VCaP (cell line): ENCODE measurements at regions not wholly inside any gene's neighbourhood (a gene's known extent, or its start where the extent isn't known, plus 50 kb on each side); places are given as distances from the start of the nearest gene placed in this dataset.

ENCODE experiments used
- H3K27ac ChIP-seq: fragments of 450-650 bp; 2 replicates; pipeline ENCODE4 v1.5.1; 2017
- TF ChIP-seq, protein P1 (sequence below): fragments of 450-650 bp; conservative IDR thresholded peaks from 2 replicates; pipeline ENCODE4 v1.5.1; 2017; ENCODE audit warnings: mild to moderate bottlenecking, moderate library complexity

- H3K27ac ChIP-seq = no peak overlapping the region
- TF ChIP-seq, protein P1, sequence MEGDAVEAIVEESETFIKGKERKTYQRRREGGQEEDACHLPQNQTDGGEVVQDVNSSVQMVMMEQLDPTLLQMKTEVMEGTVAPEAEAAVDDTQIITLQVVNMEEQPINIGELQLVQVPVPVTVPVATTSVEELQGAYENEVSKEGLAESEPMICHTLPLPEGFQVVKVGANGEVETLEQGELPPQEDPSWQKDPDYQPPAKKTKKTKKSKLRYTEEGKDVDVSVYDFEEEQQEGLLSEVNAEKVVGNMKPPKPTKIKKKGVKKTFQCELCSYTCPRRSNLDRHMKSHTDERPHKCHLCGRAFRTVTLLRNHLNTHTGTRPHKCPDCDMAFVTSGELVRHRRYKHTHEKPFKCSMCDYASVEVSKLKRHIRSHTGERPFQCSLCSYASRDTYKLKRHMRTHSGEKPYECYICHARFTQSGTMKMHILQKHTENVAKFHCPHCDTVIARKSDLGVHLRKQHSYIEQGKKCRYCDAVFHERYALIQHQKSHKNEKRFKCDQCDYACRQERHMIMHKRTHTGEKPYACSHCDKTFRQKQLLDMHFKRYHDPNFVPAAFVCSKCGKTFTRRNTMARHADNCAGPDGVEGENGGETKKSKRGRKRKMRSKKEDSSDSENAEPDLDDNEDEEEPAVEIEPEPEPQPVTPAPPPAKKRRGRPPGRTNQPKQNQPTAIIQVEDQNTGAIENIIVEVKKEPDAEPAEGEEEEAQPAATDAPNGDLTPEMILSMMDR = no peak
Measured at GRCh38 chr7:16232273-16232672, 189.1 kb downstream of the CRPPA start.

DNA sequence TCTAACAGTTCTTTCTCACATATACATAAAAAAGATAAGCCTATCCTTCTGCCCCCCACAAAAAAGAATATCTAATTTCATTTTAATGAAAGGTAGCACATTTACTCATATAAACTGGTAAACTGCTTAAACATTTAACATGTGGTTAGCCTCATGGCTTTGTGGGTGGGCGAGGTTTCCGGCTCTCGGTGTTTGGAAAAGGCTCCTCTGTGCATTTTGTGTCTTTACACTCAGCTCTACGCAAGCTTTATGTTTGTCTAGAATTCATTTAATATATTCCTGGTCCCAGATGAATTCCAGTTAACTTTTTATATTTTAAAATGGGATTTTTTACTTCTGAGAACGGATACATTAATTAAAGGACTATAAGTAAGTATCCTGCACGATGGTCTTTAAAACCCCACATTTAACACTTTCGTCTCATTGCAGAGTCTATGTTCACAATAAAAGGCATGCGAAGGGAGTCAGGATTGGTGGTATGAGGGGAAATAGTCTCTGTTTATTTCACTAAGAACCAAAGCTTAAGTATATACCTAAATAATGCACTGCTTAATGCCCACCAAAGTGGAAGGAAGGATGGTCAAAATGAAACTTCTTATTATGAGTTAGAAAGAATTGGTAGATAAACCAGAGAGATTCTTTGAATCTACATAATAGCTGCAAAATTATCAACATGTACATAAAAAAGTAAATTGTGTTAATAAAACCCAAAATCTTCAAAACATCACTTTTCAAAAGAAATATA lies 197.2 kb downstream of the CRPPA start:
- no peak overlapping the region for H3K27ac ChIP-seq
- TF ChIP-seq, protein P1 = no peak

GRCh38 chr7:16212610-16213009 lies 208.7 kb downstream of the CRPPA start:
- H3K27ac ChIP-seq = peak overlapping the region; percentile 40
- TF ChIP-seq, protein P1 = no peak

GRCh38 chr7:16212032-16212431 lies 209.3 kb downstream of the CRPPA start:
- TF ChIP-seq, protein P1 = no peak
- H3K27ac ChIP-seq = peak overlapping the region; percentile 40

DNA sequence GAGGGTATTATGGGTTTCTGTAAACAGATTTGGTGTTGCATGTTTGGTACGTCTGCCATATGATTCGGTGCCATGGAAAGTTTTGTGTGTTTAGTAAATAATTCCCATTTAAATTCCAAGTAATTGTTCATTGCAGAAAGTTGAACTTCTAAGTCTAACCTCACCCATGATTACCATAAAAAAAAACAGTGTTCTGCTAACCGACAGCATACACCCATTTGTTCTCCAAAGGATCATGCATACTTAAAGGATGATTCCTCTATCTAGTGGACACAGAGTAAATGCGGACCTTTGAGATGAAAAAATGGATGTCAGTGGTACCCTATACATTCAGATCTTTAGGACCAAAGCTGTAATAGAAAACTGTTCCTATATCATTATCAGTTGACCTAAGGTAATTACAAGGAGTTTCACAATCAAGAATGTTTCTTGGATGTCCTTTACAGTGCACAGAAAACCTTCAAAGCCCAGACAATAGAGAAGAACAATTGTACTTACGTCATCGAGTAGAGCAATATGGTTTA lies 209.9 kb downstream of the CRPPA start:
- TF ChIP-seq, protein P1 = no peak
- no peak overlapping the region for H3K27ac ChIP-seq

DNA sequence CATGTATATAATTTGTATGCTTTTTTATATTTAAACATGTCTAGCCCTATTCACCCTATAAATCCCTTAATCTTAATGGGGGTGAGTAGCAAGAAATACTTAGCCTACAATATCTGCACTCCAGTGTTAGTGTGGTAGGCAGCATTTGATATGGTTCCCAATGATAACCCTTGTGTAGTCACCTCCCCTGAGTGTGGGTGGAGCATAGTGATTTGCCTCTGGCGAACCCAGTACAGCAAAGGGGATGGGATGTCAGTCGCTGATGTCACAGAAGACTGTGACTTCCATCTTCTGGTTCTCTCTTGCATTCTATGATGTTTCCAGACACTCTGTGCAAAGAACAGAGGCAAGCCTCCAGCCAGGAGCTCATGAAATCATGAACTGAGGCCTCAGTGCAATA lies 211.2 kb downstream of the CRPPA start:
- no peak overlapping the region for H3K27ac ChIP-seq
- TF ChIP-seq, protein P1 = no peak

GRCh38 chr7:16207321-16207720 lies 214.0 kb downstream of the CRPPA start:
- TF ChIP-seq, protein P1 = no peak
- no peak overlapping the region for H3K27ac ChIP-seq
